ENCODE measurements at regions not wholly inside any gene's neighbourhood (a gene's known extent, or its start where the extent isn't known, plus 50 kb on each side); places are given as distances from the start of the nearest gene placed in this dataset.

- no peak for TF ChIP-seq BHLHE40 (IDR thresholded peaks at IDR 0.05; ENCODE audit: low read depth, low read length)
Observed at GRCh38 chr1:25024615-25025350, 94.7 kb upstream of the RUNX3 start (continued).

GRCh38 chr1:25023826-25024225 is 93.8 kb upstream of the RUNX3 start:
- Histone ChIP-seq H3K9me1 (ENCODE audit: insufficient read depth, low read length) (peaks cover 19% of the 10 kb centered on the region), H3K23ac (ENCODE audit: low read depth, low read length) (no peak overlapping the region; the same call in 1 of the 2 replicates), H3K79me1 (ENCODE audit: low read depth in 1 of 2, low read length in 2 of 2) (peaks cover 0 to 4% of the 10 kb centered on the region in 2 experiments; a peak in 1 of 4 replicates), H2BK15ac (ENCODE audit: low read depth, low read length) (peak overlapping the region; percentile 87; the same call in 2 of the 3 replicates), H4K20me1 (ENCODE audit: insufficient read depth, low read length) (no peaks in the 10 kb centered on the region; the same call in 1 of the 2 replicates), H4K5ac (ENCODE audit: low read depth, low read length) (peak overlapping the region; percentile 50), H3K14ac (replicated peaks; ENCODE audit: low read depth, low read length) (peak overlapping the region; percentile 88), H2BK5ac (ENCODE audit: low read depth, low read length, poor library complexity, severe bottlenecking) (peak overlapping the region; percentile 29), H3K27me3 (ENCODE audit: control insufficient read depth, insufficient read depth, low read length) (no peaks in the 10 kb centered on the region; the same call in 1 of the 2 replicates), H3K9me3 (ENCODE audit: control insufficient read depth, insufficient read depth, low read length) (no peaks in the 10 kb centered on the region), H2AK5ac (ENCODE audit: low read depth, low read length) (peak overlapping the region; percentile 85), H2BK20ac (ENCODE audit: low read depth, low read length) (peak overlapping the region; percentile 98), H4K91ac (ENCODE audit: insufficient read depth, low read depth, low read length) (peak overlapping the region; percentile 93), H3K4me1 (ENCODE audit: control insufficient read depth, insufficient read depth, low read length) (peaks cover 16% of the 10 kb centered on the region), H3K56ac (ENCODE audit: extremely low read depth, insufficient read depth, low read length) (no peak overlapping the region), H3K18ac (ENCODE audit: low read depth, low read length) (peak overlapping the region; percentile 58), H3K4ac (ENCODE audit: low read depth, low read length) (peak overlapping the region; percentile 93), H3K4me3 (ENCODE audit: insufficient read depth, low read depth, low read length) (no peak overlapping the region), H4K8ac (ENCODE audit: low read depth in 2 of 2, low read length in 2 of 2) (peak overlapping the region; percentile 53 to 84; a peak in 3 of 4 replicates), H2AK9ac (replicated peaks; ENCODE audit: low read depth, low read length, poor library complexity) (peak overlapping the region; percentile 74), H3K4me2 (ENCODE audit: low read depth, low read length) (no peak overlapping the region), H2AFZ (replicated peaks; ENCODE audit: low read length, poor library complexity) (no peak overlapping the region), H2BK120ac (ENCODE audit: low read depth, low read length) (peak overlapping the region; percentile 96), H3K9ac (ENCODE audit: low read depth, low read length) (no peak overlapping the region), H3K36me3 (ENCODE audit: control insufficient read depth, insufficient read depth, low read length) (no peaks in the 10 kb centered on the region), H3K27ac (ENCODE audit: insufficient read depth, low read length) (no peak overlapping the region)
- in situ Hi-C loops (cut with MboI; ENCODE audit: low sequenced_read_pairs) = no loop called here
- no TSS peak for BruUV-seq (replicated peaks)
- dilution Hi-C loops (cut with HindIII; ENCODE audit: low sequenced_read_pairs, unreplicated experiment) = no loop called here
- intact Hi-C loops (cut with micrococcal nuclease) = no loop called here
- CTCF ChIA-PET = interaction anchor here (1.0 kb wide), 1 partner anchor 13 kb away, joined by 3 read pairs; no protein-coding TSS in a partner anchor
- ATAC-seq (ENCODE audit: low read depth) (no peak), DNase-seq (no peak)
- POLR2A ChIA-PET (ENCODE audit: unreplicated experiment) = no interaction called here
- 86% methylated on average over 4 of the region's 5 CpGs; no CpG with 5 or more reads in 1 of the 2 experiments for WGBS, 2 experiments (ENCODE audit: extremely low coverage in 2 of 2, insufficient read length in 1 of 2)
- no peak for TF ChIP-seq BHLHE40 (IDR thresholded peaks at IDR 0.05; ENCODE audit: low read depth, low read length)
- TF ChIP-seq CTCF (conservative IDR thresholded peaks at IDR 0.05; ENCODE audit: low read depth, low read length) = no peak
- TF ChIP-seq RFX5 (IDR thresholded peaks at IDR 0.05; ENCODE audit: low read depth, low read length) = no peak
- no peak for TF ChIP-seq MAFK (IDR thresholded peaks at IDR 0.05; ENCODE audit: low read depth, low read length)
- no peak for TF ChIP-seq ELK1 (IDR thresholded peaks at IDR 0.05; ENCODE audit: borderline replicate concordance, low read depth, low read length)
- TF ChIP-seq POLR2A (IDR thresholded peaks at IDR 0.05; ENCODE audit: low read depth, low read length) = no peak
- no peak for TF ChIP-seq FOS (IDR thresholded peaks at IDR 0.05; ENCODE audit: low read depth, low read length)
- TF ChIP-seq CEBPB (IDR thresholded peaks at IDR 0.05; ENCODE audit: low read depth, low read length) = no peak
- no peak for TF ChIP-seq NFE2L2 (IDR thresholded peaks at IDR 0.05; ENCODE audit: low read depth, low read length)
- no peak for TF ChIP-seq RCOR1 (IDR thresholded peaks at IDR 0.05; ENCODE audit: insufficient replicate concordance, low read length)
- no peak for TF ChIP-seq RAD21 (IDR thresholded peaks at IDR 0.05; ENCODE audit: low read length)
- TF ChIP-seq CHD1 (IDR thresholded peaks at IDR 0.05; ENCODE audit: low read depth, low read length) = no peak
- no peak for TF ChIP-seq USF2 (IDR thresholded peaks at IDR 0.05; ENCODE audit: low read depth, low read length)

Measured in IMR-90 (cell line).